SU-DHL-6 (cell line): ENCODE measurements at regions not wholly inside any gene's neighbourhood (a gene's known extent, or its start where the extent isn't known, plus 50 kb on each side); places are given as distances from the start of the nearest gene placed in this dataset.

Source experiments
- EZH2phosphoT487 ChIP-seq: fragments of 200-600 bp; sonication (generic), shearing (Covaris generic); conservative IDR thresholded peaks from 2 replicates; pipeline ENCODE4 v1.6.1; 2018; ENCODE audit warnings: mild to moderate bottlenecking, antibody characterized with exemption, low read length, moderate library complexity, mixed read lengths
- TF ChIP-seq, protein P1 (sequence below): fragments of 200-600 bp; sonication (generic); IDR thresholded peaks from one replicate; pipeline ENCODE4 v1.5.1; 2017; ENCODE audit warnings: antibody characterized with exemption, mild to moderate bottlenecking, low read length, moderate library complexity; ENCODE audit not compliant: insufficient read depth, poor library complexity, severe bottlenecking

DNA sequence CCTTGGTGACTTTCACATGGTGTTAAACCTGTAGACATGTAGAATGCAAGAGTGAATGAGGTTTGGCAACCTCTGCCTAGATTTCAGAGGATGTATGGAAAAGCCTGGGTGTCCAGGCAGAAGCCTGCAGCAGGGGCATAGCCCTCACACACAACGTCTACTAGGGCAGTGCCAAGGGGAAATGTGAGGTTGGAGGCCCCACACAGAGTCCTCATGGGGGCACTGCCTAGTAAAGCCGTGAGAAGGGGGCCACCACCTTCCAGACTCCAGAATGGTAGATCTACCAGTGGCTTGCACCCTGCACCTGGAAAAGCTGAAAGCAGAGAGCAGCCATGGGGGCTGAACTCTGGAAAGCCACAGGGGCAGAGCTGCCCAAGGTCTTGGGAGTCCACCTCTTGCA is 241.2 kb downstream of the KLF13 start:
- TF ChIP-seq, protein P1, sequence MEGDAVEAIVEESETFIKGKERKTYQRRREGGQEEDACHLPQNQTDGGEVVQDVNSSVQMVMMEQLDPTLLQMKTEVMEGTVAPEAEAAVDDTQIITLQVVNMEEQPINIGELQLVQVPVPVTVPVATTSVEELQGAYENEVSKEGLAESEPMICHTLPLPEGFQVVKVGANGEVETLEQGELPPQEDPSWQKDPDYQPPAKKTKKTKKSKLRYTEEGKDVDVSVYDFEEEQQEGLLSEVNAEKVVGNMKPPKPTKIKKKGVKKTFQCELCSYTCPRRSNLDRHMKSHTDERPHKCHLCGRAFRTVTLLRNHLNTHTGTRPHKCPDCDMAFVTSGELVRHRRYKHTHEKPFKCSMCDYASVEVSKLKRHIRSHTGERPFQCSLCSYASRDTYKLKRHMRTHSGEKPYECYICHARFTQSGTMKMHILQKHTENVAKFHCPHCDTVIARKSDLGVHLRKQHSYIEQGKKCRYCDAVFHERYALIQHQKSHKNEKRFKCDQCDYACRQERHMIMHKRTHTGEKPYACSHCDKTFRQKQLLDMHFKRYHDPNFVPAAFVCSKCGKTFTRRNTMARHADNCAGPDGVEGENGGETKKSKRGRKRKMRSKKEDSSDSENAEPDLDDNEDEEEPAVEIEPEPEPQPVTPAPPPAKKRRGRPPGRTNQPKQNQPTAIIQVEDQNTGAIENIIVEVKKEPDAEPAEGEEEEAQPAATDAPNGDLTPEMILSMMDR = no peak
- TF ChIP-seq EZH2phosphoT487 = no peak
